NCI-H2081 (cell line): ENCODE measurements at regions not wholly inside any gene's neighbourhood (a gene's known extent, or its start where the extent isn't known, plus 50 kb on each side); places are given as distances from the start of the nearest gene placed in this dataset.

Source experiments
- DNase-seq, 2 experiments: peaks; one replicate each; lab custom pipeline; 2025; lab: John Stamatoyannopoulos, UW

- DNase-seq: no peak
Measured at GRCh38 chr1:219993554-219994433, 52.5 kb downstream of the EPRS1 start.

DNA sequence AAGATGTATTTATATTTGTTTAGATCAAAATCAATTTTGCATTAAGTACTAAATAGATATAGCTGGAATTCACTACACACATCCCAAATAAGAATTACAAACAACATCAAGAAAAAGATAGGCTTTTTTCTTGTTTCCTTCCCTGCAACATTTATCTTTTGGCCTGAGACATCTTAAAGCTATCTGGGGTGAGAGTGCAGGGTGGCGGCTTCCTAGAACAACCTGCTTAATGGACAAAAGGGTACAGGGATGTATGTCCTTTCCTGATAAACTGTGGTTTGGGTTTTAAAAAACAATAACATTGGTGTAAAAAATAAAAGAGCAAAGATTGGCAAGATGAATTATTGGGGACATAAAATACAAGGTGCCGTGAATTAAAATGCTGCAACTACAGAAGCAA lies 54.4 kb downstream of the EPRS1 start:
- no peak for DNase-seq

GRCh38 chr1:219991511-219991810 lies 54.8 kb downstream of the EPRS1 start:
- DNase-seq: no peak

DNA sequence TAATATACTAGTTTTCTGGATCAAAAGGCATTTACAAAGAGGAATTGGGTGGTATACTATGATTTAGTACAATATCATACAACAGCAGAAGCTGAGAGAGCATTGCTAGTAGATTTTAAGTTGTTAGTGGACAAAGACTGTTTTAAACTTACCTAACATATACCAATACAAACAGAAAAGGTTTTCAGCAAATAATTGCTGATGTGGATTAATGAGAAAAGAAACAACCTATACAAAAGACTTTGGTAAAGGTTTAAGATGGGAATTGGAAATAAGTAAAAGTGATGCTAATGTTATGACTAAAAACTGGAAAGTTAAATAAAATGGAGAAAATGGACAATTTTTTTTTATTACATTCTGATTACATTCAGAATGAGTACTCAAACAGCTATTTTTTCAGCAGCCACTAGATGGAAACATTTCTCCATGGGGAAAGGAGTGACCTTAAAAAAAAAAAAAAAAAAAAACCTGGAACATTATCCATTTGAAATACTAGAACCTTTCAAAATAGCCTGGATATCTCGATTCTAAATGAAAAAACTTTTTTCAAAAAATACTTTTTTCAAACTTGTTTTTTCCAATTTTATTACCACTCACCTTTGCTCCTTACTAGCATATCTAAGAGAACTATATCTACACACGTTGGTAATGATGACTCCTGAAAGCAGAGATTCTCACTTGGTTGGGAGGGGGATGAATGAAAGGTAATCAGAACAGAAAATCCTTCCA lies 55.4 kb downstream of the EPRS1 start:
- peak; percentile 50 to 54 for DNase-seq

DNA sequence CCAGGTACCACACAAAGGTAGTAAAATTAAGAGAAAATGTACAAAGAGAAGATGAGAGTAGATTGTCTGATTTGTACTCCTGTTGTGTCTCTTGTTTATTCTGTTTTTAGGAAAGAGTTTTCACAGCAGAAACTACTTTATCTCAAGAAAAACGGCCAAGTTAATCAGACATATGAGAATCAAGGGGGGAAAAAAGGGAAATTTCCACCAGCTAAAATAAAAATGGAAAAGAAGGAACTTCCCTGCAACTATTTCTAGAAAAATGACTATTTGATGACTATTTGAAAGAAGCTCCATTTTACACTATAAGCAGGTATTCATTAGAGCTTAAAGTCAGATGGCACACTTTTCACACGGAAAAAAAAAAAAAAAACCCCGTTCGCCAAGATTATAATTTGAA lies 56.5 kb downstream of the EPRS1 start:
- DNase-seq: no peak

DNA sequence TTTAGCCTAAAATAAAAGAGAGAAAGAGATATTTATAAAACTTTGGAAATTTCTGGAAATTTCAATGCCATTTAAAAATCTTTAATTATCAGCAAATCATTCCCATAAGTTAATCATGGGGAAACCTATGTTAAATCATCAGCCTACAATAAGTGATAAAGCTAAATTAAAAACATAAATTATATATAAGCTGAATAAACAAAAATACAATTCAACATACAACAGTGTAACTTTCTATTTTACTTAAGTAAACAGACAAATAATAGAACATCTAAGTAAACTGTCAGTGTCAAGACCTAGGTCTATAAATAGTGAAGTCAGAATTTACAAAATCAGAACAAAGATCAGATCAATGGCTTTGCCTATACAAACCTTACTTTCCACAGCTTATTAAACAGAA lies 57.5 kb downstream of the EPRS1 start:
- no peak for DNase-seq

DNA sequence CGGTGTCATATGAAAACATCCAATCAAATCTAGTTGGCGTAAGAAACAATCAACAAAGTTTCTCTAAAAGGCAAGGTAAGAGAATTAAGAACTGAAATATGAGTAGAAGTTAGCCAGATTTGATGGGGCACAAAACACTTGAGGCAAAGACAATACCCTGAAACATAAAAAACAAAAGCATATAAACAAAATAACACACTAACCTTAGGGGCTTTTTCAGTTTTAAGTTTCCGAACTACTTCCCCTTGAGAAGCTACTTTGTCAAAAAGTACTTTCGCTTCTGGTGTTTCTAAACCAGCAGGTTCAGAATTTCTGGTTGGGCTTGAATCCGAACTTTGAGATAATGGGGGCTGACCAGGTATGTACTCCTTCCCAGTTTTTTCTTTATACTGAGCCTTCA lies 57.9 kb downstream of the EPRS1 start:
- no peak for DNase-seq

GRCh38 chr1:219987325-219987724 lies 59.0 kb upstream of the SLC30A10 start:
- no peak for DNase-seq

- no peak for DNase-seq
Measured at GRCh38 chr1:219985169-219985568, 56.8 kb upstream of the SLC30A10 start.
